Osteocyte (in vitro differentiated cells): ENCODE measurements at regions not wholly inside any gene's neighbourhood (a gene's known extent, or its start where the extent isn't known, plus 50 kb on each side); places are given as distances from the start of the nearest gene placed in this dataset.

Source experiments
- DNase-seq: peaks from one replicate; pipeline ENCODE4 v3.0.0; 2021; ENCODE audit warnings: mixed read lengths; ENCODE audit not compliant: unreplicated experiment; ENCODE audit errors: extremely low spot score
- H3K27ac Mint-ChIP-seq: one replicate; pipeline ENCODE4 v1.8.0; 2021; ENCODE audit warnings: mild to moderate bottlenecking, mixed read lengths; ENCODE audit not compliant: unreplicated experiment
- H3K27me3 Mint-ChIP-seq: one replicate; pipeline ENCODE4 v1.8.0; 2021; ENCODE audit warnings: mixed read lengths; ENCODE audit not compliant: unreplicated experiment
- H3K36me3 Mint-ChIP-seq: one replicate; pipeline ENCODE4 v1.8.0; 2021; ENCODE audit warnings: mixed read lengths; ENCODE audit not compliant: unreplicated experiment
- H3K4me1 Mint-ChIP-seq: one replicate; pipeline ENCODE4 v1.8.0; 2021; ENCODE audit warnings: mixed read lengths; ENCODE audit not compliant: unreplicated experiment
- H3K4me3 Mint-ChIP-seq: one replicate; pipeline ENCODE4 v1.8.0; 2021; ENCODE audit warnings: mild to moderate bottlenecking, moderate library complexity, mixed read lengths; ENCODE audit not compliant: unreplicated experiment
- H3K9me3 Mint-ChIP-seq: one replicate; pipeline ENCODE4 v1.8.0; 2021; ENCODE audit warnings: mixed read lengths; ENCODE audit not compliant: unreplicated experiment
- TF ChIP-seq, protein P1 (sequence below): fragments of 200-600 bp; sonication (generic); IDR thresholded peaks from 2 replicates; pipeline ENCODE4 v1.5.0; 2021; ENCODE audit warnings: antibody characterized with exemption, mild to moderate bottlenecking, moderate library complexity

DNA sequence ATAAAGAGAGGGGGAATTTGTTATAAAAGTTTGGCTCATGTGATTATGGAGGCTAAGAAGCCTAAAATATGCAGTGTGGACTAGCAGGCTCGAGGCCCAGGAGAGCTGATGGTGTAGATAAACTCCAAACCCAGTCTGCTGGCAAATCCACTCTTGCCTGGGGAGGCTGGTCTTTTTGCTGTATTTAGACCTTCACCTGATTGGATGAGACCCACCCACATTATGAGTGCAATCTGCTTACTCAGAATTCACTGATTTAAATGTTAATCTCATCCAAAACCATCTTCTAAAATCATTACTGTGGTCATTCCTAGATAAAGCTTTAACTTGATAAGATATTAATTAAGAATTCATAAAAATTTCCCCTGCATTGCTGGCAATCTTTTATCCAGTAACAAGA is 473.2 kb downstream of the TMA16 start:
- Mint-ChIP-seq H3K36me3 (no peaks in the 10 kb centered on the region), H3K27ac (no peak overlapping the region), H3K4me3 (no peak overlapping the region), H3K4me1 (no peaks in the 10 kb centered on the region), H3K27me3 (peaks cover 5% of the 10 kb centered on the region), H3K9me3 (no peaks in the 10 kb centered on the region)
- DNase-seq: no peak
- TF ChIP-seq, protein P1, sequence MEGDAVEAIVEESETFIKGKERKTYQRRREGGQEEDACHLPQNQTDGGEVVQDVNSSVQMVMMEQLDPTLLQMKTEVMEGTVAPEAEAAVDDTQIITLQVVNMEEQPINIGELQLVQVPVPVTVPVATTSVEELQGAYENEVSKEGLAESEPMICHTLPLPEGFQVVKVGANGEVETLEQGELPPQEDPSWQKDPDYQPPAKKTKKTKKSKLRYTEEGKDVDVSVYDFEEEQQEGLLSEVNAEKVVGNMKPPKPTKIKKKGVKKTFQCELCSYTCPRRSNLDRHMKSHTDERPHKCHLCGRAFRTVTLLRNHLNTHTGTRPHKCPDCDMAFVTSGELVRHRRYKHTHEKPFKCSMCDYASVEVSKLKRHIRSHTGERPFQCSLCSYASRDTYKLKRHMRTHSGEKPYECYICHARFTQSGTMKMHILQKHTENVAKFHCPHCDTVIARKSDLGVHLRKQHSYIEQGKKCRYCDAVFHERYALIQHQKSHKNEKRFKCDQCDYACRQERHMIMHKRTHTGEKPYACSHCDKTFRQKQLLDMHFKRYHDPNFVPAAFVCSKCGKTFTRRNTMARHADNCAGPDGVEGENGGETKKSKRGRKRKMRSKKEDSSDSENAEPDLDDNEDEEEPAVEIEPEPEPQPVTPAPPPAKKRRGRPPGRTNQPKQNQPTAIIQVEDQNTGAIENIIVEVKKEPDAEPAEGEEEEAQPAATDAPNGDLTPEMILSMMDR: no peak

GRCh38 chr4:163969291-163969690 is 474.8 kb downstream of the TMA16 start:
- H3K27ac Mint-ChIP-seq: no peak overlapping the region
- H3K4me1 Mint-ChIP-seq: no peaks in the 10 kb centered on the region
- H3K27me3 Mint-ChIP-seq: peaks cover 5% of the 10 kb centered on the region
- H3K36me3 Mint-ChIP-seq: no peaks in the 10 kb centered on the region
- no peak overlapping the region for H3K4me3 Mint-ChIP-seq
- DNase-seq: no peak
- TF ChIP-seq, protein P1: no peak
- no peaks in the 10 kb centered on the region for H3K9me3 Mint-ChIP-seq

- Mint-ChIP-seq H3K36me3 (no peaks in the 10 kb centered on the region), H3K27me3 (no peaks in the 10 kb centered on the region), H3K4me3 (no peak overlapping the region), H3K9me3 (no peaks in the 10 kb centered on the region), H3K4me1 (no peaks in the 10 kb centered on the region), H3K27ac (no peak overlapping the region)
- TF ChIP-seq, protein P1: no peak
- DNase-seq: no peak
Observed at GRCh38 chr4:163976588-163976987, 482.1 kb downstream of the TMA16 start.

GRCh38 chr4:163988391-163988790 is 493.9 kb downstream of the TMA16 start:
- Mint-ChIP-seq H3K9me3 (no peaks in the 10 kb centered on the region), H3K36me3 (no peaks in the 10 kb centered on the region), H3K4me3 (no peak overlapping the region), H3K27ac (no peak overlapping the region), H3K4me1 (no peaks in the 10 kb centered on the region), H3K27me3 (peaks cover 14% of the 10 kb centered on the region)
- TF ChIP-seq, protein P1: no peak
- no peak for DNase-seq

DNA sequence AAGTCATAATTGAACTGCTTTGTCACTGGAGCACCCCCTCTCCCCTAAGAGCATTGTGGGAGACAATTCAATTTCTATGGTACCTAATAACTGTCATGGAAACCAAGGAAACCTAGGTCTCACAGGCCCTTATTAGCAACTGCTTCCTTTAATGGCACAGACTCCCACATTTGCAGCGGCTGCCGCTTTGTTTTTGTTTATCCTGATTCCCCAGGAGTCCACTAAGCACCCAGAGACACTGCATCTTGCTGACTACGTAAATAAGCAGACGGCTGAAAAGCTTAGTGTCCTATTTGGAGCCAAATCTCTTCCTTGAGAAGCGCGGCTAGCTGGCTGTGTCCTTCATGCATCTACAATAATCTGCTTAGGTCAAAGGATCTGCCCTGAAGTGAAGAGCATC is 494.4 kb downstream of the TMA16 start:
- Mint-ChIP-seq H3K27ac (no peak overlapping the region), H3K9me3 (no peaks in the 10 kb centered on the region), H3K4me3 (no peak overlapping the region), H3K27me3 (peaks cover 14% of the 10 kb centered on the region), H3K36me3 (no peaks in the 10 kb centered on the region), H3K4me1 (no peaks in the 10 kb centered on the region)
- DNase-seq: no peak
- TF ChIP-seq, protein P1: no peak
